ENCODE measurements at regions not wholly inside any gene's neighbourhood (a gene's known extent, or its start where the extent isn't known, plus 50 kb on each side); places are given as distances from the start of the nearest gene placed in this dataset.

- intact Hi-C loops (cut with DNase I) = no loop called here
- ATAC-seq = peak in 2 of 8 donors; percentile 42 to 54
- Histone ChIP-seq H3K4me1 (peaks cover 0 to 36% (median 0%) of the 10 kb centered on the region in 9 donors), H3K4me3 (no peak overlapping the region), H3K9me3 (no peaks in the 10 kb centered on the region), H3K27me3 (no peaks in the 10 kb centered on the region), H3K36me3 (no peaks in the 10 kb centered on the region), H3K27ac (peak overlapping the region in 1 of 10 donors; percentile 19)
- TF ChIP-seq CTCF (IDR thresholded peaks at IDR 0.05) = no peak
- WGBS, 2 donors = 55 to 78% methylated on average over 2 of the region's 2 CpGs
- DNase-seq = no peak
Observed at GRCh38 chr4:113815826-113816225, 54.3 kb upstream of the CAMK2D start.

GRCh38 chr4:113811359-113811758 lies 49.8 kb upstream of the CAMK2D start:
- TF ChIP-seq CTCF (IDR thresholded peaks at IDR 0.05) = no peak
- intact Hi-C loops (cut with DNase I) = no loop called here

More at GRCh38 chr4:113811359-113811758, 49.8 kb upstream of the CAMK2D start:
- DNase-seq = no peak
- Histone ChIP-seq H3K27ac (no peak overlapping the region), H3K4me1 (peaks cover 0 to 33% (median 0%) of the 10 kb centered on the region in 9 donors), H3K27me3 (no peaks in the 10 kb centered on the region), H3K4me3 (no peak overlapping the region), H3K9me3 (no peaks in the 10 kb centered on the region), H3K36me3 (no peaks in the 10 kb centered on the region)
- no peak for ATAC-seq
